ENCODE measurements at regions not wholly inside any gene's neighbourhood (a gene's known extent, or its start where the extent isn't known, plus 50 kb on each side); places are given as distances from the start of the nearest gene placed in this dataset.

- DNase-seq (ENCODE audit: low spot score): no peak
Observed at GRCh38 chr10:117670116-117670904, 127.8 kb downstream of the EMX2 start.

DNA sequence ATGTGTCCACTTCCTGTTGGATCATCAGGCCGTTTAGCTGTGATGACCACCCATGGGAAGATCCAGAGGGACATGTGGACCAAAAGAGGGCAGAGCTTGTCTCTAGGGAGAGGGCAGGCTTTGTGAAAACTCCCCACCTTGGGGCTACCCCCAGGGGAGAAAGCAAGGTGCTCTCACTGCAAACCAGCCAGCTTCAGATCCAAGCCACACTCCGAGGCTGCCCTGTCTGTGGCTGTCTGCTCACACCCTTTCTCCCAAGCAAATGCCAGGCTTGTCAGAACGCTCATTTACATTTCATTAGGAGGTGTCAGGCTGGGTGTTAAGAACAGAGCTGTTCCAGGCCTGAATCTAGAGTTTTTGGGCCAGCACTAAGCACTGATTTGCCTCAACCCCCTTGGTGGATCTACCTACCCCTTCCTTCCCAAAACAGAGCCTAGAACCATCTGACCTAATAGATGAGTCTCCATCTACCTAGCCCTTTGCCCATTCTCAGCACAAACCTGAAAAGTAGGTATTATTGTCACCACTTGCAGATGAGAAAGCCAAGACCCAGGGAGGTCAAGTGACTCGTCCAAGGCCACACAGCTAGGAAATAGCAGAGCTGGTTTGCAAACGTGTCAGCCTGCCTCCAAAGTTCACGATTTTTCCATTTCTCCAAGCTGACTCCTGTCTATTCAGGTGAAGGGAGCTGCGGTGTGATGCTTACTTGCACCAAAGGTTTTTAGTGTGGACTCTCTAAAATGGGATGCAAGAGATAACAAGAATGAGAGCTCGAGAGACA is 130.9 kb downstream of the EMX2 start:
- no peak for DNase-seq (ENCODE audit: low spot score)

DNA sequence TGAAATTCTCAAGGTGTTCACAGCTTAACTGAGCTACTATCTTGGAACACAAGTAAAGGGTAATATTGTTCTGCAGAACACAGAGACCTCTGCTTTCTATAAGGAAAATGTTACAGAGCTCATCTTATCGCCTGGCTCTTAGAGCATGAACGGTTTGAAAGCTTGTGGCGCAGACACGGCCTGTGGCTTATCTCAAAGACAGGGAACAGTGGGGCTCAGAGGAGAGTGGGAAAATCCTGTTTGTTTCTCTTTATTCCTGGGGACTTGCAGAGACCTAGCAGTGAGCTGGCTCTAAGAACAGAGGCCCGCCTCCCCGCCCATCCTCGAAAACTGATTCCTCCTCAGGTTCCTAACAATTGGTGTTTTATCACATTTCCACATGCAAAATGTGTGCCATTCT is 131.7 kb downstream of the EMX2 start:
- DNase-seq (ENCODE audit: low spot score): peak; percentile 84

DNA sequence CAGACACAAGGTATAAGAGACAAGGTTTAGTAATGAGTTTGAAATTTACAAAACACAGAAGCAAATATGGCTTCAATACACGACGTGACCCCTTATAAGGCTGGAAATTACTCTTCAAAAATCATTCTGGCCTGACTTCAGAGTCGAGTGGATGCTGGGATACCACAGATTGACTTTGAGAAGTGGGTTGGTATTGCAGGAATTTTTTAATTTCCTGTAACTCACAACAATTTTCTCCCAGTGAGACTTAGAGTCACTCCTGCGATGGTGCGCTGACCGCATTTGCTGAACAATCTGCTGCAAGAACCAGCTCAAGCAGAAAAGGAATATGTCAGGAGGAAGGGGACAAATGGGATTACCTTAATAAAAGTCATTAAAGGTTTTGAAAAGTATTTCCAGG is 132.1 kb downstream of the EMX2 start:
- no peak for DNase-seq (ENCODE audit: low spot score)

DNA sequence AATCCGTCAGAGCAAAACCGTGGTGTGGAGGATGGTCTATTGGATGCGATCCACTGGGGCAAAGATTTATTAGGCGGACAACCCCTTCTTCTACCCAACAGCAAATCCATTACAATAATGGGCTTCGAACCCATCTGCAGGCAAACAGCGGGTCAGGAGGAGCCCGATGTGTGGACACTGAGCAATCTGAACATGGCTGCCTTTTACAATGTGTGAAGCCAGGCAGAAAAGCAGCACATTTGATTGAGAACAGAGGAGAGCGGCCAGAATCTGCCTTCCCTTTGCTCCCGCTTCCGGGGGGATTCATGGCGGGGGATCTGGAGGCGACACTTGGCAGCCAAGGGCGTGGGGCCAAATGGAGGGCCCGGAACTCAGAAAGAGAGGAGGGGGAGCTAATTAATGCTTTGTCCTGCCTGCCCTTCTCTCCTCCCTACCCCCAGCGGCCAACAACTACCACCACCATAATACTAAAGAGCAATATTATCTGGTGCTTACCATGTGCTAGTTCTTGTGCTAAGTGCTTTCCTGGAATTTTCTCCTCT is 133.0 kb downstream of the EMX2 start:
- DNase-seq (ENCODE audit: low spot score): peak; percentile 31

DNA sequence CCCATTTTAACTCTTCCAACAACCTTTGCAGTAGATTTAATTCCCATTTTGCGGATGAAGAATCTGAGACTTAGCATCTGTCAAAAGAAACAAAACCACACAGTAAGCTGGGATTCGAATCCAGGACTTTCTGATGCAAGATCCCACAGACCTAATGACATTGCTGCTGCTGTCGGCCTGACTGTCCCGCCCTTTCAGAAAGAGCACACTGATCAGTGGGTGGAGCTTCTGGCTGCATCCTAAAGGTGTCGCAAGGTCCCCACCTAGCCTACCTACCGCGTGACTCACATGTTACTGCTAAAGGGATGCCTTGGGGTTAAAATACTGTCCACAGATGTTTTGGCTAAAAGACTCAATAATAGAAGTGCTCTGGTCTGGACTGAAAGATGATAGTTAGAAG is 134.7 kb downstream of the EMX2 start:
- DNase-seq (ENCODE audit: low spot score): no peak

- DNase-seq (ENCODE audit: low spot score): peak; percentile 36
Observed at GRCh38 chr10:117677890-117678500, 135.4 kb downstream of the EMX2 start.

- no peak for DNase-seq (ENCODE audit: low spot score)
Observed at GRCh38 chr10:117680601-117681000, 138.1 kb downstream of the EMX2 start.

- no peak for DNase-seq (ENCODE audit: low spot score)
Observed at GRCh38 chr10:117681104-117681503, 138.6 kb downstream of the EMX2 start.

- DNase-seq (ENCODE audit: low spot score): no peak
Observed at GRCh38 chr10:117684046-117684610, 141.6 kb downstream of the EMX2 start.

GRCh38 chr10:117684672-117685211 is 142.2 kb downstream of the EMX2 start:
- peak; percentile 70 for DNase-seq (ENCODE audit: low spot score)

DNA sequence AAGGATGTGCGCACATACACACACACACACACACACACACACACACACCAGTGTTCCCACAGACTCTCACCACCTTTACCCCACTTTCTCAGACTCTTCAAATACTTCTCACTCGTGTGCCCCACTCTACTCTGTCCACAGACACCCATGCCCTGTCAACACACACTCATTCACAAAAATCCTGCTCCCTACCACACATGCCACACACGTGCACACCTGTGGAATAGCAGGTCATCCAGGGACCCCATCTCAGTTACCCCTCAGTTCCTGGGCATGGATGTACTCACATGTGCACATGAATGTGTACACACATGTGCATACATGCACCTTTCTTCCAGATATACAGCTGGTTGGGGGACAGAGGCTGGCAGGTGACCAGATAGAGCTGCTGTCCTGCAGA is 142.9 kb downstream of the EMX2 start:
- no peak for DNase-seq (ENCODE audit: low spot score)

DNA sequence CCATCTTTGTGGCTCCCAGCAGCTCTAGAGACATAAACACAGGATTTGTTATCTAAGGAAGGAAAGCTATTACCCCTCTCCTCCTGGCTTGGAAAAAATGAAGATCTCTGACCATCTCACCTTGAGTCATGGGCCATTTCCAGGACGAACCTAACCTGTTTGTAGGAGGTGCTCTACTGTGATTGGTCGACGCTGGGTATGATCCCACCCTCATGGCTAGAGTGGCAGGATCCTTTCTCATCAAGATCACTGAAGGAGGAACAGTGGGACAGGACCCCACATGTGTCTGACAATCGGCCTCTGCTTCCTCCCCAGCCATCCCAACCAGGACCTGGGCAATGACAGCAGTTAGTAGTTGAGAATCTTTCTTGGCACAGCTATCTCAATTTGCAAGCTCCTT is 144.1 kb downstream of the EMX2 start:
- no peak for DNase-seq (ENCODE audit: low spot score)

DNA sequence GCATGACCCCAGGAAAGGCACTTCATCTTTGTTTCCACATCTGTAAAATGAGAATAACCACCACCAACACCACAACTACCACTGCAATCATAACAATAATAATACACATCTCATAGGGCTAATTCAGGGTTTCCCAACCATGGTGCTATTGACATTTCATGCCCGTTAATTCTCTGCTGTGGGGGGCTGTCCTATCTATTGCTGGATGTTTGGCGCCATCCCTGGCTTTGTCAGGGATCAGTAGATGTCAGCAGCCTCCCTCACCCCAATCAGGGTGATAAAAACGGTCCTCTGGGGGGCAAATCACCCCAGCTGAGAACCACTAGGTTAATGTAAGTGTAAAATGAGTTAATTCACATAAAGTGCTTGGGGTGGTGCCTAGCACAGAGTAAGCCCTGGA is 145.8 kb downstream of the EMX2 start:
- DNase-seq (ENCODE audit: low spot score): no peak

GRCh38 chr10:117689566-117689965 is 147.0 kb downstream of the EMX2 start:
- peak; percentile 18 for DNase-seq (ENCODE audit: low spot score)

DNA sequence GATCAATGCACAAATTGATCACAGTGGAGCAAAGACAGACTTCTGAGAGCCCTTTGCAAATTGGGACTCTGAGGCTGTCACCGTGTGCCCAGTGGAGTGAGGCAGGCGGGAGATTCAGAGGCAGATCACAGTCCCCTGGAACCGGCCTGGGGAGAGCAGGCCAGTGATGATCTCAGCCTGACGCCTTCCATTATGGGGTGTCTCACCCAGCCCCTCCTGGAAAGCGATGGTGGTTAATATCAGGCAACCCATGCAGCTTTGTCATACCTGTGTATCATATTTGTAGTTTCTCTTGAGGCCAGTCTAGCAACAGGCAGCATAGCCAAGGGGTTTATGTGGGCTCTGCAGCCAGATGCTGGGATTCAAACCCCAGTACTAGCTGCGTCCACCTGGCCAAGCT is 147.8 kb downstream of the EMX2 start:
- DNase-seq (ENCODE audit: low spot score): no peak

GRCh38 chr10:117694190-117694589 is 151.6 kb downstream of the EMX2 start:
- DNase-seq (ENCODE audit: low spot score): peak; percentile 55

GRCh38 chr10:117697402-117697801 is 154.9 kb downstream of the EMX2 start:
- no peak for DNase-seq (ENCODE audit: low spot score)

- no peak for DNase-seq (ENCODE audit: low spot score)
Observed at GRCh38 chr10:117698809-117699208, 156.3 kb downstream of the EMX2 start.

GRCh38 chr10:117699436-117700075 is 157.0 kb downstream of the EMX2 start:
- no peak for DNase-seq (ENCODE audit: low spot score)

GRCh38 chr10:117710181-117710798 is 167.7 kb downstream of the EMX2 start:
- DNase-seq (ENCODE audit: low spot score): no peak
